Progenitor cell of endocrine pancreas (in vitro differentiated cells): ENCODE measurements at regions not wholly inside any gene's neighbourhood (a gene's known extent, or its start where the extent isn't known, plus 50 kb on each side); places are given as distances from the start of the nearest gene placed in this dataset.
A peak's percentile ranks its signal among the peaks of the same experiment; 100 is the strongest.
"Not testable (repeated sequence)": the region's sequence is repeated elsewhere in the genome, so short reads cannot be mapped to it uniquely, and the experiment has no call there.

Experiments used
- DNase-seq: peaks from one replicate; pipeline ENCODE4 v3.0.0; 2021; ENCODE audit warnings: low spot score; ENCODE audit not compliant: unreplicated experiment
- H3K27ac Mint-ChIP-seq: 2 replicates; pipeline ENCODE4 v1.8.0; 2021; ENCODE audit warnings: mild to moderate bottlenecking, moderate library complexity, mixed read lengths
- H3K27me3 Mint-ChIP-seq: 2 replicates; pipeline ENCODE4 v1.8.0; 2021; ENCODE audit warnings: mixed read lengths
- H3K36me3 Mint-ChIP-seq: 2 replicates; pipeline ENCODE4 v1.8.0; 2022; ENCODE audit warnings: mixed read lengths; ENCODE audit not compliant: insufficient read depth
- H3K4me1 Mint-ChIP-seq: 2 replicates; pipeline ENCODE4 v1.8.0; 2021; ENCODE audit warnings: low read depth, mixed read lengths
- H3K4me3 Mint-ChIP-seq: 2 replicates; pipeline ENCODE4 v1.8.0; 2021; ENCODE audit warnings: low read depth, mild to moderate bottlenecking, moderate library complexity, mixed read lengths
- H3K9me3 Mint-ChIP-seq: 2 replicates; pipeline ENCODE4 v1.8.0; 2021; ENCODE audit warnings: low read depth, mixed read lengths
- CTCF ChIP-seq: fragments of 200-600 bp; sonication (generic); IDR thresholded peaks from one replicate; pipeline ENCODE4 v1.5.0; 2021; ENCODE audit warnings: antibody characterized with exemption, mild to moderate bottlenecking; ENCODE audit not compliant: unreplicated experiment

GRCh38 chr3:3662610-3663009, 136.6 kb upstream of the LRRN1 start:
- no peak overlapping the region for H3K27ac Mint-ChIP-seq
- H3K4me3 Mint-ChIP-seq: no peak overlapping the region

GRCh38 chr3:3654916-3655315, 144.3 kb upstream of the LRRN1 start:
- peaks cover 8% of the 10 kb centered on the region for H3K9me3 Mint-ChIP-seq
- TF ChIP-seq CTCF: no peak
- no peak overlapping the region for H3K4me3 Mint-ChIP-seq
- H3K36me3 Mint-ChIP-seq: peaks cover 2% of the 10 kb centered on the region
- no peak overlapping the region for H3K27ac Mint-ChIP-seq
- DNase-seq: no peak
- H3K27me3 Mint-ChIP-seq: no peaks in the 10 kb centered on the region
- H3K4me1 Mint-ChIP-seq: no peaks in the 10 kb centered on the region

More at GRCh38 chr3:3662610-3663009, 136.6 kb upstream of the LRRN1 start:
- TF ChIP-seq CTCF: no peak
- DNase-seq: no peak
- no peaks in the 10 kb centered on the region for H3K27me3 Mint-ChIP-seq
- H3K36me3 Mint-ChIP-seq: peaks cover 2% of the 10 kb centered on the region
- H3K4me1 Mint-ChIP-seq: no peaks in the 10 kb centered on the region
- peaks cover 10% of the 10 kb centered on the region for H3K9me3 Mint-ChIP-seq

- no peaks in the 10 kb centered on the region for H3K27me3 Mint-ChIP-seq
- peaks cover 29% of the 10 kb centered on the region for H3K4me1 Mint-ChIP-seq
- no peak for TF ChIP-seq CTCF
- H3K4me3 Mint-ChIP-seq: no peak overlapping the region
- peaks cover 9% of the 10 kb centered on the region for H3K9me3 Mint-ChIP-seq
- no peak for DNase-seq
- H3K27ac Mint-ChIP-seq: no peak overlapping the region
- H3K36me3 Mint-ChIP-seq: peaks cover 3% of the 10 kb centered on the region
Measured at GRCh38 chr3:3648988-3649679, 150.1 kb upstream of the LRRN1 start.

- Mint-ChIP-seq H3K27ac (peak overlapping the region; percentile 93), H3K9me3 (peaks cover 9% of the 10 kb centered on the region), H3K4me3 (no peak overlapping the region), H3K4me1 (peaks cover 29% of the 10 kb centered on the region), H3K36me3 (peaks cover 3% of the 10 kb centered on the region), H3K27me3 (no peaks in the 10 kb centered on the region)
- TF ChIP-seq CTCF: no peak
- no peak for DNase-seq
Measured at GRCh38 chr3:3646934-3647333, 152.3 kb upstream of the LRRN1 start.

- not testable (repeated sequence) for H3K36me3 Mint-ChIP-seq, H3K27me3 Mint-ChIP-seq, H3K9me3 Mint-ChIP-seq
- peaks cover 29% of the 10 kb centered on the region for H3K4me1 Mint-ChIP-seq
- peak overlapping the region; percentile 93 for H3K27ac Mint-ChIP-seq
- DNase-seq: peak; percentile 25
- H3K4me3 Mint-ChIP-seq: peak overlapping the region; percentile 42
Measured at GRCh38 chr3:3646103-3646844, 153.0 kb upstream of the LRRN1 start.
